ENCODE measurements at regions not wholly inside any gene's neighbourhood (a gene's known extent, or its start where the extent isn't known, plus 50 kb on each side); places are given as distances from the start of the nearest gene placed in this dataset.

- no peak for TF ChIP-seq CTCF (IDR thresholded peaks at IDR 0.05; ENCODE audit: insufficient read depth, low read length, poor library complexity, severe bottlenecking)
Measured at GRCh38 chr12:115444346-115444745, 760.4 kb upstream of the TBX3 start.

GRCh38 chr12:115443351-115443938 lies 759.5 kb upstream of the TBX3 start:
- Histone ChIP-seq H3K27me3 (ENCODE audit: control insufficient read depth, insufficient read depth, low read length) (no peaks in the 10 kb centered on the region), H3K36me3 (ENCODE audit: control insufficient read depth, insufficient read depth, low read length) (no peaks in the 10 kb centered on the region), H3K4me3 (ENCODE audit: low read depth, low read length) (no peak overlapping the region)
- TF ChIP-seq CTCF (IDR thresholded peaks at IDR 0.05; ENCODE audit: insufficient read depth, low read length, poor library complexity, severe bottlenecking): no peak
- no peak for DNase-seq (ENCODE audit: low read depth)

More at GRCh38 chr12:115444346-115444745, 760.4 kb upstream of the TBX3 start:
- Histone ChIP-seq H3K27me3 (ENCODE audit: control insufficient read depth, insufficient read depth, low read length) (no peaks in the 10 kb centered on the region), H3K36me3 (ENCODE audit: control insufficient read depth, insufficient read depth, low read length) (no peaks in the 10 kb centered on the region), H3K4me3 (ENCODE audit: low read depth, low read length) (no peak overlapping the region)
- DNase-seq (ENCODE audit: low read depth): no peak

- Histone ChIP-seq H3K4me3 (ENCODE audit: low read depth, low read length) (no peak overlapping the region), H3K36me3 (ENCODE audit: control insufficient read depth, insufficient read depth, low read length) (no peaks in the 10 kb centered on the region), H3K27me3 (ENCODE audit: control insufficient read depth, insufficient read depth, low read length) (no peaks in the 10 kb centered on the region)
- peak; percentile 7 for DNase-seq (ENCODE audit: low read depth)
- no peak for TF ChIP-seq CTCF (IDR thresholded peaks at IDR 0.05; ENCODE audit: insufficient read depth, low read length, poor library complexity, severe bottlenecking)
Measured at GRCh38 chr12:115440438-115440837, 756.5 kb upstream of the TBX3 start.

GRCh38 chr12:115439008-115439601 lies 755.1 kb upstream of the TBX3 start:
- no peak for DNase-seq (ENCODE audit: low read depth)
- Histone ChIP-seq H3K4me3 (ENCODE audit: low read depth, low read length) (no peak overlapping the region), H3K27me3 (ENCODE audit: control insufficient read depth, insufficient read depth, low read length) (no peaks in the 10 kb centered on the region), H3K36me3 (ENCODE audit: control insufficient read depth, insufficient read depth, low read length) (no peaks in the 10 kb centered on the region)
- no peak for TF ChIP-seq CTCF (IDR thresholded peaks at IDR 0.05; ENCODE audit: insufficient read depth, low read length, poor library complexity, severe bottlenecking)

GRCh38 chr12:115438314-115438713 lies 754.3 kb upstream of the TBX3 start:
- H3K4me3 ChIP-seq (ENCODE audit: low read depth, low read length): no peak overlapping the region
- H3K27me3 ChIP-seq (ENCODE audit: control insufficient read depth, insufficient read depth, low read length): no peaks in the 10 kb centered on the region
- no peak for TF ChIP-seq CTCF (IDR thresholded peaks at IDR 0.05; ENCODE audit: insufficient read depth, low read length, poor library complexity, severe bottlenecking)
- no peaks in the 10 kb centered on the region for H3K36me3 ChIP-seq (ENCODE audit: control insufficient read depth, insufficient read depth, low read length)
- DNase-seq (ENCODE audit: low read depth): no peak

GRCh38 chr12:115437061-115437567 lies 753.1 kb upstream of the TBX3 start:
- no peak for TF ChIP-seq CTCF (IDR thresholded peaks at IDR 0.05; ENCODE audit: insufficient read depth, low read length, poor library complexity, severe bottlenecking)
- no peak overlapping the region for H3K4me3 ChIP-seq (ENCODE audit: low read depth, low read length)
- H3K27me3 ChIP-seq (ENCODE audit: control insufficient read depth, insufficient read depth, low read length): no peaks in the 10 kb centered on the region
- no peak for DNase-seq (ENCODE audit: low read depth)
- H3K36me3 ChIP-seq (ENCODE audit: control insufficient read depth, insufficient read depth, low read length): no peaks in the 10 kb centered on the region

Data from kidney epithelial cell (primary cell).